Activated naive CD4-positive, alpha-beta T cell (primary cell): ENCODE measurements at regions not wholly inside any gene's neighbourhood (a gene's known extent, or its start where the extent isn't known, plus 50 kb on each side); places are given as distances from the start of the nearest gene placed in this dataset.

Experiments
- DNase-seq, 4 experiments: peaks; one replicate each; lab custom pipeline; 2025; lab: John Stamatoyannopoulos, UW

- DNase-seq: no peak
Observed at GRCh38 chr17:79501910-79502309, 108.9 kb downstream of the RBFOX3 start.

GRCh38 chr17:79500745-79501618, 109.9 kb downstream of the RBFOX3 start:
- DNase-seq: no peak

DNA sequence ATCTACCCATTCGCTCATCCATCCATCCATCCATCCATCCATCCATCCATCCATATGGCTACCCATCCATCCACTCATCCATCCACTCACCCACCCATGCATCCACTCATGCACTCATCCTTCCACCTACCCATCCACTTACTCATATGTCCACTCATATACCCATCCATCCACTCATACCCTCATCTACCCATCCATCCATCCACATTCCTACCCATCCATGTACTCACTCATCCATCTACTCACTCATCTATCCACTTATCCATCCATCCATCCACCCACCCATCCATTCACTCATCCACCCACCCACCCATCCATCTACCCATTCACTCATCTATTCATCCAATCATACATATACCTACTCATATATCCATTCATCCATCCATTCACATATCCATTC, 112.0 kb downstream of the RBFOX3 start:
- DNase-seq: no peak

DNA sequence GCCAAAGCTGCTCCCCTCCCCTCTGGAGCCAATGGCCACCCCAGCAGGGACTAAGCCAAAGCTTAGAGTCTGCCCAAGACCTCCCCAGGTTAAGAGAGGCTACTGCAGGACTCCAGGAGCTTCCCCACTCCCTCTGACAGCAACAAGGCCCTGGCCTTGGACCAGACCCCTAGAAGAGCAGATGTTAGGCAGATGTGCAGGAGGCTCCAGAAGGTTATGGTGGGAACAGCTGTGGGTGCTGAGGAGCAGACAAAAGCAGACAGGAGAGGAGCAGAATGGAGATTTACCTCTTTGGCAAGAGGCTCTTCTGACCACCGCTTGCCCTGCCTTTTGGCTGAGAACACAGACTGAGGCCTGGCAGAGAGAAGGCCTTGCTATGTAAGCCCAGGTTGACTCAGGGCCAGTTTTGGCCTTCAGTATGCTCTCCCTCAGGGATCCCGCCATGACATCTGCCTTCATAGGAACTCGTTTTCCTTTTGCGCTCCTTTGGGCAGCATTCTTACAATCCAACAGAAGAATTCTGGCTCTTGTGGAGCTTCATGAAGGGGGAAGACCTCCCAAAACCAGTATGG, 113.0 kb downstream of the RBFOX3 start:
- no peak for DNase-seq

GRCh38 chr17:79496422-79497005, 114.3 kb downstream of the RBFOX3 start:
- no peak for DNase-seq

- no peak for DNase-seq
Observed at GRCh38 chr17:79495665-79496064, 115.2 kb downstream of the RBFOX3 start.

DNA sequence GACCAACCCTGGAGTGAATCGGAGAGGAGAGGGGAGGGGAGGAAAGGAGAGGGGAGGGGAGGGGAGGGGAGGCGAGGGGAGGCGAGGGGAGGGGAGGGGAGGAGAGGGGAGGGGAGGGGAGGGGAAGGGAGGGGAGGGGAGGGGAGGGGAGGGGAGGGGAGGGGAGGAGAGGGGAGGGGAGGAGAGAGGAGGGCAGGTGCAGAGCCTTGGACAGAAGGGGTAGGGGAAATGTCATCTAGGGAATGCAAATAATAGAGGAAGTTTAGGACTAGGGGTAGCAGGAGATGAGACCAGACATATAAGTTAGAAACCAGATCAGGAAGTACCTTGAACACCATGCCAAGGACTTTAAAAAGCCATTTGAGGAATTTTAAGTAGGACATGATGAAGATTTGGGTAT, 119.8 kb downstream of the RBFOX3 start:
- DNase-seq: no peak

- DNase-seq: no peak
Observed at GRCh38 chr17:79490530-79490929, 120.3 kb downstream of the RBFOX3 start.

GRCh38 chr17:79487149-79487548, 123.7 kb downstream of the RBFOX3 start:
- no peak for DNase-seq

GRCh38 chr17:79485991-79486390, 124.9 kb downstream of the RBFOX3 start:
- no peak for DNase-seq

GRCh38 chr17:79485419-79485985, 125.3 kb downstream of the RBFOX3 start:
- no peak for DNase-seq

GRCh38 chr17:79484600-79485418, 126.0 kb downstream of the RBFOX3 start:
- DNase-seq: no peak

- no peak for DNase-seq
Observed at GRCh38 chr17:79483842-79484241, 127.0 kb downstream of the RBFOX3 start.

GRCh38 chr17:79482727-79483521, 127.9 kb downstream of the RBFOX3 start:
- DNase-seq: no peak

- DNase-seq: no peak
Observed at GRCh38 chr17:79479876-79480275, 131.0 kb downstream of the RBFOX3 start.

- no peak for DNase-seq
Observed at GRCh38 chr17:79478841-79479240, 132.0 kb downstream of the RBFOX3 start.

DNA sequence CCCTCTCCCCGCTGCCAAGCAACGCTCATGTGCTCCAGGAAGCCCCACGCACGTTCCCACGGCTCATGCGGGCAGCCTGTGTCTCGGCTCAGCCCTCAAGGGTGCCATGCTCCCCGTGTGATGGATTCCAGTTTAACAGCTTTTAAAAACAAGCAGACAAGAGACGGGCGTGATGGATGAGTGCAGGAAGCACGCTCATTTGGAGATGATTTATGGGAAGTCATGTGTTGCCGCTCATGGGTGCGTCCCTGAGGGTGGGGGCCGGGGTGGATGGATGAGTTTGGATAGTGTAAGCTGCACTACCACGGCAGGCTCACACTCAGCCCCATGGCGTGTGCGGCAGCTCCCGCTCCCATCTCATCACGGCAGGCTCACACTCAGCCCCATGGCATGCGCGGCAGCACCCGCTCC, 132.8 kb downstream of the RBFOX3 start:
- no peak for DNase-seq

- DNase-seq: no peak
Observed at GRCh38 chr17:79476074-79476652, 134.7 kb downstream of the RBFOX3 start.

DNA sequence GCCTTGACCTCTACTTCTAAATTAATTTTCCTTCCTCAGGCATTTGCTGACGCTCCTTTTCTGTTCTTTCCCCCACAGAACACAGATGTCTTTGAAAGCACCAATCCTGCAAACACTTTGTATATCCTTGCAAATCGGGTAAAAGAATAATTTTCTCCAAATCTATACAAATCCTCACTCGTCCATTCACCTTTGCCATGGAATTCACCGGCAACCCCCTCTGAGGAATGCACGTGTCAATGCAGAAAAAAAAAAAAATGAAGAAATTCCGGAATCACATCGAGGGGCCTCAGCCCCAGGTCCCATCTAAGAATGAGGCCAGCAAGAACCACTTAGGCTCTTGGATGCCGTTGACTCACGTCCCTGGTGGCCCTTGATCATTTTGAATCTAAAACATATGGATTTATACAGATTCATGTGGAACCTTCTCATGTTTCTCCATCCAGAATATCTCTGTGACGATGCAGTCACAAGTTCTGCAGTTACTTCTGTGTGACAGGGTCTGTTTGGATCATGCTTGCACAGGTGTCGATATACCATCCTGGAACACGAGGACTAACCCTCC, 136.9 kb downstream of the RBFOX3 start:
- DNase-seq: no peak

- DNase-seq: no peak
Observed at GRCh38 chr17:79473111-79473875, 137.6 kb downstream of the RBFOX3 start.
